ENCODE measurements at regions not wholly inside any gene's neighbourhood (a gene's known extent, or its start where the extent isn't known, plus 50 kb on each side); places are given as distances from the start of the nearest gene placed in this dataset.
A peak's percentile ranks its signal among the peaks of the same experiment; 100 is the strongest.

DNA sequence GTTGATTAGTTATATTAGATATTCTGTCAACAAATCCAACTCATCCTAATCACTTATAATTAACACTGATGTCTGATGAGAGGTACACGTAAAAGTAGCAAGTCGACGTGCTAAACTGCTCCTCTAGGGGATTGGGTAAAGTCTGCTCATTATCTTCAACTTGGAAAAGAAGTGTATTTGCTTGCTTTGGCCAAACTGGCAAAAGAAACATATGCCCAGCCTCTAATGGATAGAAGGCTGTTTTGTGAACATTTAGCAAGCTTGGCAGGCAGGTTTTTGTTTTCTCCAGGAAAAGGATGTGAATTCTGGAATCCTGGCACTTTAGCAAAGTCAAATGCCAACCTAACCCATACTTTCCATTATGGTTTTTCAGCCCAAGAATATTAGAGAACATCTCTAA lies 264.8 kb downstream of the TBL1XR1 start:
- no peak for DNase-seq

GRCh38 chr3:176931991-176932390 lies 265.3 kb downstream of the TBL1XR1 start:
- DNase-seq: no peak

DNA sequence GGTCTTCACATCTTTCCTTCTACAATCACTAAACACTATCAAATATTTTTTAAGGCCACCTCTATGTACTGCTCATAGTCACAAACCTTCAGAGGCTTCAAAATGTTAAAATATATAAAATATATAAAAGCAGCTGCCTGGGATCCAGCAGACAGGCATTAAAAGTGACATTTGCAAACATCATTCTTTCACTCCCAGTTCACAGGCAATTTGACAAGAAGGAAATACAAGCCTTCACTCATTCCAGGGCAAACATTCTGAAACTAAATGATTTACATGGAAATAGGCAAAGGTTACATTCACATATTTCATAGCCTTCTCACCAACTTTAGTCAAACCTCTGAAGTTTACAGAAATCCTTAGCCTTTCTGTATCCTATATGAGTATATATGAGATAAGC lies 266.3 kb downstream of the TBL1XR1 start:
- DNase-seq: no peak

DNA sequence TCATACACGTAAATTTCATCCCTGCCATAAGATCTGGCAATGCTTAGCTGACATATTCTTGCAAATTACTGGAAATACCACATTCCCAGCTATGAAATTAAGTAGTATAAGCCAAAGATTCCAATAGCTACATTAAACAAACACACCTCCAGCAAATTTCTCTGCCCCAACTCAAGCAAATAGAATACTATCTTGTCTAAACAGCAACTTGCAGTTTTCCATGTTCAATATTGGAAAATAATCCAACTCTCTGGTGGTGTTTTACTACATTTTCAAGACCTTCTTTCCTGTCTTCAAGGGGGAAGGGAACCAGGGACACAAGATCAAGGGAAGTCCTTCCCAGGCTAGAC lies 268.7 kb downstream of the TBL1XR1 start:
- DNase-seq: no peak

- DNase-seq: no peak
Measured at GRCh38 chr3:176927706-176928581, 269.3 kb downstream of the TBL1XR1 start.

DNA sequence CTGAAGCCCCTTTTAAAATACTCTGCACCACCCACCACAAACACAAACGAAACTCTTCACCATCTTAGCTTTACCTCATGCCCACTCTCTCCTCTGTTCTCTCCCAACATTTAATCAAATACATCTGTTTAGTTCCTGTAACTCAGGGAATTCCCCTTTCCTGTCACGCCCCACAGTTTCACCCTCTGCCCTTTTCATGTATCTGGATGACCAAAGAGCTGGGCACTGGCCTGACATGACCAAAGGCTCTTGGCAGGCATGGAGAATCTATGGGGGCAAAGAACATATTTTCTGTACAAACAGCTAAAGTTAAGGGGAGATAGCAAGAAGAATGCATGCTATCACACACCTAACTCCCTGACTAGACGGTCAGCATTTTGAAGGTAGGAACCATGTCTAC lies 270.0 kb downstream of the TBL1XR1 start:
- DNase-seq: no peak

DNA sequence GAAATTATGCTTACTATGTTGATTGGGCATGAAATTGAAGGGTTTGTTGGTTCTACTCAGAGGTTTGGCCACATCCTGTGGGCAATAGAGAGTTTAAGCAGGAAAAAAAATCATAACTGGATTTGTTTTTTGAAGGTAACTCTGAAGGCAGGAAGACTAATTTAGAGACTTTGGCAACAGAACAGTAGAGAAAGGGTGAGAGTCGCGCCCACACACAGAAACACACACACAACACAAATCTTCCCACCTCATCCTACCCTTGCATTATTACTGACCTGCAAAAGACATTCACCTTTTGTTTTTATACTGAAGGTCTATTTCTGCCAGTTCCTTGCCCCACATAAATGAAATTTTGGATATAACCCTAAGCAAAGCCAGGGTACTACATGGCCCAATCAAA lies 270.6 kb downstream of the TBL1XR1 start:
- no peak for DNase-seq

- DNase-seq: no peak
Measured at GRCh38 chr3:176926034-176926433, 271.2 kb downstream of the TBL1XR1 start.

GRCh38 chr3:176920766-176921160 lies 276.5 kb downstream of the TBL1XR1 start:
- DNase-seq: peak; percentile 44 to 93

DNA sequence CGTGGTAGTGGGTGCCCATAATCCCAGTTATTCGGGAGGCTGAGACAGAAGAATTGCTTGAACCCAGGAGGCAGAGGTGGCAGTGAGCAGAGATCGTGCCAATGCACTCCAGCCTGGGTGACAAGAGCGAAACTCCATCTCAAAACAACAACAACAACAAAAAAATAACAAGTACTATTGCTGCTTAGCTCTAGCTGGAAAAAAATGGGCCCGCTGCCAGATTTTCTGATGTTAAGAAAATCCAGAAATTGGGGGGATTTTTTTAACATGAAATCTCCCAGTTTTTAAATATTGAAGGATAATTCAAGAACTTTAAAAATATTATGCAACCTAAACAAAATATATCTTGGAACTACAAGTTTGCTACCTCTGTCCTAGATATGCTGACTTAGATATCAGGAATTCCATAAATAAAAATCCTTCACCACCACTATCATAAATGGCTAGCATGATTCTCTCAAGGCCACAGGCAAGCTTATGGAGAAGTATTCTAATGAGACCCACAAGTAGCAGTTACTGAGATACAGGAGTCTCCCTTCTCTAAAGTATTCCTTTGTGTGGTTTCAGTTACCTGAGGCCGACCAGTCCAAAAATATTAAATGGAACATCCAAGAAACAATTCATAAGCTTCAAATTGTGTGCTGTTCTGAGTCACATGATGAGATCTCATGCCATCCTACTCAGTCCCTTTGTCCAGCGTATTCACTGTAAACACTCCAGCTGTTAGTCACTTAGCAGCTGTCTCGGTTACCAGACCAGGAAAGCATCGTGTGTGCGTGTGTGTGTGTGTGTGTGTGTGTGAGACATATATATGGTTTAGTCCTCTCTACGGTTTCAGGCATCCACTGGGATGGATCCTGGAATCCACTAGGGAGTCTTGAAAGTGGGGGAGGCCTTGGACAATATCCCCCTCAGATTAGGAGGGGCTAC lies 277.2 kb downstream of the TBL1XR1 start:
- peak; percentile 56 to 93 for DNase-seq

GRCh38 chr3:176916777-176917176 lies 280.5 kb downstream of the TBL1XR1 start:
- DNase-seq: no peak

GRCh38 chr3:176914764-176915163 lies 282.5 kb downstream of the TBL1XR1 start:
- no peak for DNase-seq

- DNase-seq: no peak
Measured at GRCh38 chr3:176911579-176911978, 285.7 kb downstream of the TBL1XR1 start.

DNA sequence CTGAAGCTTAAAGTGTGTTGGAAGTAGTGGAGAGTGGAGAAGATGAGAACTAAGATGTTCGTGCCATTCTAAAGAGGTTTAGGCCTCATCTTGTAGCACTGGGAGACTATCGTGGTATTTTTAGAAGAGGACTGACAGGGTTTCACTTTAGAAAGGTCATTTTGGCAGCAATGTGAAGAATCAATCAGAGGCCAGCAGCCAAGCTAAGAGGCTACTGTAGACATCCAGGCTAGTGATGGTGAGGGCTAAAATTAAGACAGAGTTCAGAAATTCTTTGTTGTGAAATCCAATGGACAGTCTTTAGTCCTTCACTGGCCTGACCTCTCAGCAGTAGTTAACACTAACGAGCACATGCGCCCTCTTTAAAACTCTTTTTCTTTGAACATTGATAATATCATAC lies 288.2 kb downstream of the TBL1XR1 start:
- DNase-seq: no peak

GRCh38 chr3:176906046-176906905 lies 291.0 kb downstream of the TBL1XR1 start:
- no peak for DNase-seq

DNA sequence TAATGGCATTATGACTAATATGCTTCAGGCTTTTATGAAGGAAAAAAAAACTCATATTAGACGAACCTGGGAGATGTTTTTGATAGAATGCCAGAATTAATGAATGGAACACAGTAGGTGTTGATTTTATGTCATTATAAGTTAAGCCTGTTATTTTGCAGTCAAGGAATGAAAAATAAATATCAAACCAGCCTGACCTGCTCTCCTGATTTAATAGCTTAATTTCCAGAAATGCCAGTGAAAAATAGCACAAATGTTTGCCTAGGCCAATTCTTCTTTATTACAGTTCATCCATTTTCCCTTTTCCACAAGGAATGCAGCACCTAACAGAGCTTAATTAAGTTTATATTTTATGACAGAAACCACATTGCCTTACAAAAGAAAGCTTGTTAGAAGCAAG lies 292.0 kb downstream of the TBL1XR1 start:
- DNase-seq: no peak

- no peak for DNase-seq
Measured at GRCh38 chr3:176904506-176904905, 292.8 kb downstream of the TBL1XR1 start.

DNA sequence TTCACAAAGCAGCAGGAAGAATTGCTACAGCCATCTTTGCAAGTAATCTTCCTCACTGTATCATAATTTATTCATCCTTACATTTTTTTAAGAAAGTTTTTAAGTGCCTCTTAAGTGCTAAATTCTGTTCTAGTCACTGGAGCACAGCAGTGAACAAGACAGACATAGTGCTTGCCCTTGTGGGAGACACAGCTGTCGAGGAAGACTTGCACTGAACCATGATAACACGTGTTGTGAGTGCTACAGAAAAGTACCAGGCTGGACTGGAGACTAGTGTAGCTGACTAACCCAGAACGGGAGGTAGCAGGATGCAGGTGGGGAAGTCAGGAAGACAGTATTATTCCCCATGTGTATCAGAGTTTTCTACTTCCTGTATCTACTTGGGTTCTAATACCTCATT lies 300.6 kb downstream of the TBL1XR1 start:
- DNase-seq: peak in 1 of 2 experiments; percentile 27

GRCh38 chr3:176896165-176896564 lies 301.1 kb downstream of the TBL1XR1 start:
- no peak for DNase-seq

- no peak for DNase-seq
Measured at GRCh38 chr3:176879710-176880109, 317.6 kb downstream of the TBL1XR1 start.

GRCh38 chr3:176873261-176873660 lies 324.0 kb downstream of the TBL1XR1 start:
- no peak for DNase-seq

DNA sequence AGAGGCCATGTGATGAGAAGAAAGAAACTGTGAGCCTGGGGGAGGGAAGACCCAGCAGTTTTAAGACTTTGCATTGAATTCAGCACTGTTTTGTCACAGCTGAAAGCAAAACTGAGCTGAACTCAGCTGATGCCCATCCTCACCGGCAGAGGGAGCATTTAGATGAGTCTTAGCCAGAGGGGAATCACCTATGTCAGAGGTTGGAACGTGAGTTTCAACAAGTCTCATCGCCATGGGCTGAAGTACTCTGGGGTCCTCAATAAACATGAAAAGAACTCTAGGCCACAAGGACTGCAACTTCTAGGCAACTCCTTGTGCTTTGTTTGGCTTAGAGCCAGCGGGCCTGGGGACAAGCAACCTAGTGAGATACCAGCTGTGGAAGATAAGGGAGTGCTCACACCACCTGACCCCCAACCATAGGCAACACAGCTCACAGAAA lies 324.5 kb downstream of the TBL1XR1 start:
- no peak for DNase-seq

DNA sequence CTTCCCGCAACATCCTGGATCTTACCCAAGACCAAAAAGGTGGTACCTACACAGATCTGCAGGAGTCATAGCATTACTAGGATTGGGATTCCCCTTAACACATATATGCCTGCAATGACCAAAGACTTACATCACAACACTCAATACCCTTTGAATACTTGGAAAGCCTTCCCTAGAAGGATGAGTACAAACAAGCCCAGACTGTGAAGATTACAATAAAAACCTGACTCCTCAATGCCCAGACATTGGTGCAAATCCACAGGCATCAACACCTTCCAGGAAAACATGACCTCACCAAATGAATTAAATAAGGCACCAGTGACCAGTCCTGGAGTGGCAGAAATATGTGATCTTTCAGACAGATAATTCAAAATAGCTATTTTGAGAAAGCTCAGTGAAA lies 326.8 kb downstream of the TBL1XR1 start:
- DNase-seq: no peak
